GM12878 (cell line): ENCODE measurements at regions not wholly inside any gene's neighbourhood (a gene's known extent, or its start where the extent isn't known, plus 50 kb on each side); places are given as distances from the start of the nearest gene placed in this dataset.

Experiments
- ATF3 ChIP-seq: IDR thresholded peaks from 2 replicates; pipeline ENCODE4 v1.6.1; 2011; ENCODE audit warnings: low read depth, mild to moderate bottlenecking, low read length, moderate library complexity, borderline replicate concordance; ENCODE audit errors: extremely low read depth
- CTCF ChIP-seq, 3 experiments: IDR thresholded peaks in 2 of 3; conservative IDR thresholded peaks in 1 of 3; 2 replicates each; pipeline ENCODE4 v1.5.1; 2011; ENCODE audit warnings: low read depth in 3 of 3, low read length in 3 of 3, mild to moderate bottlenecking in 3 of 3, control low read depth in 2 of 3, moderate library complexity in 2 of 3, inconsistent platforms in 1 of 3, mixed read lengths in 1 of 3; ENCODE audit not compliant: control insufficient read depth in 2 of 3, insufficient read depth in 1 of 3; ENCODE audit errors: extremely low read depth in 1 of 3
- EZH2 ChIP-seq: IDR thresholded peaks from 2 replicates; pipeline ENCODE4 v1.6.1; 2012; ENCODE audit warnings: low read depth, mild to moderate bottlenecking, control low read depth, inconsistent platforms, low read length, borderline replicate concordance; ENCODE audit not compliant: control insufficient read depth
- MYC ChIP-seq: IDR thresholded peaks from 2 replicates; pipeline ENCODE4 v1.6.1; 2011; ENCODE audit warnings: mild to moderate bottlenecking, low read length, moderate library complexity, inconsistent platforms; ENCODE audit not compliant: insufficient read depth, insufficient replicate concordance, insufficient read length, severe bottlenecking
- POLR2A ChIP-seq: IDR thresholded peaks from 2 replicates; pipeline ENCODE4 v1.6.1; 2011; ENCODE audit warnings: low read depth, mild to moderate bottlenecking, low read length
- POLR2AphosphoS5 ChIP-seq: IDR thresholded peaks from 2 replicates; pipeline ENCODE4 v1.6.1; 2011; ENCODE audit warnings: mild to moderate bottlenecking, low read length, inconsistent platforms
- RFX5 ChIP-seq: IDR thresholded peaks from 2 replicates; pipeline ENCODE4 v1.6.1; 2011; ENCODE audit warnings: low read depth, low read length, improper control_type of control experiment
- TAF1 ChIP-seq: IDR thresholded peaks from 2 replicates; pipeline ENCODE4 v1.6.1; 2011; ENCODE audit warnings: mild to moderate bottlenecking, low read depth, low read length, borderline replicate concordance
- USF1 ChIP-seq: IDR thresholded peaks from 2 replicates; pipeline ENCODE4 v1.6.1; 2011; ENCODE audit warnings: borderline replicate concordance, low read depth, mild to moderate bottlenecking, moderate library complexity, mixed read lengths, low read length; ENCODE audit not compliant: insufficient read depth; ENCODE audit errors: extremely low read length
- YBX1 ChIP-seq: fragments of 450-650 bp; IDR thresholded peaks from 2 replicates; pipeline ENCODE4 v1.6.1; 2016; ENCODE audit warnings: antibody characterized with exemption
- ZNF274 ChIP-seq: IDR thresholded peaks from one replicate; pipeline ENCODE4 v1.8.0; 2011; ENCODE audit not compliant: insufficient read length, insufficient read depth
- ZNF384 ChIP-seq: IDR thresholded peaks from 2 replicates; pipeline ENCODE4 v1.6.1; 2012; ENCODE audit warnings: low read depth, mild to moderate bottlenecking, low read length, improper control_type of control experiment, borderline replicate concordance

- TF ChIP-seq EZH2 (no peak), RFX5 (no peak), TAF1 (no peak), ZNF274 (no peak), CTCF (IDR thresholded peaks at IDR 0.05 in 2 of 3, conservative IDR thresholded peaks at IDR 0.05 in 1 of 3; ENCODE audit: control insufficient read depth in 2 of 3, extremely low read depth in 1 of 3, insufficient read depth in 1 of 3, low read depth in 3 of 3, low read length in 3 of 3) (no peak), USF1 (no peak), POLR2AphosphoS5 (no peak), MYC (no peak), ATF3 (no peak), ZNF384 (no peak), POLR2A (no peak), YBX1 (no peak)
Observed at GRCh38 chr5:102036927-102037326, 259.2 kb downstream of the SLCO4C1 start.
